Thyroid gland (tissue), 4 donors: ENCODE measurements at regions not wholly inside any gene's neighbourhood (a gene's known extent, or its start where the extent isn't known, plus 50 kb on each side); places are given as distances from the start of the nearest gene placed in this dataset.

Experiments used
- CTCF ChIP-seq, 6 experiments: fragments of 200-600 bp in 3 of 6; fragments of 450-650 bp in 3 of 6; sonication (generic) in 3 of 6; IDR thresholded peaks; one replicate each; pipeline ENCODE4 v1.5.1; 2016 to 2019; ENCODE audit warnings: antibody characterized with exemption in 6 of 6, mild to moderate bottlenecking in 2 of 6, inconsistent platforms in 1 of 6, moderate library complexity in 1 of 6
- POLR2A ChIP-seq, 2 donors: fragments of 450-650 bp; IDR thresholded peaks; one replicate each; pipeline ENCODE4 v1.6.1; 2017; ENCODE audit warnings: antibody characterized with exemption in 2 of 2, mild to moderate bottlenecking in 2 of 2, moderate library complexity in 1 of 2

GRCh38 chr6:109296452-109296851 is 85.8 kb downstream of the CD164 start:
- TF ChIP-seq CTCF (IDR thresholded peaks at IDR 0.05) (no peak), POLR2A (IDR thresholded peaks at IDR 0.05) (no peak)
